ENCODE measurements at regions not wholly inside any gene's neighbourhood (a gene's known extent, or its start where the extent isn't known, plus 50 kb on each side); places are given as distances from the start of the nearest gene placed in this dataset.

DNA sequence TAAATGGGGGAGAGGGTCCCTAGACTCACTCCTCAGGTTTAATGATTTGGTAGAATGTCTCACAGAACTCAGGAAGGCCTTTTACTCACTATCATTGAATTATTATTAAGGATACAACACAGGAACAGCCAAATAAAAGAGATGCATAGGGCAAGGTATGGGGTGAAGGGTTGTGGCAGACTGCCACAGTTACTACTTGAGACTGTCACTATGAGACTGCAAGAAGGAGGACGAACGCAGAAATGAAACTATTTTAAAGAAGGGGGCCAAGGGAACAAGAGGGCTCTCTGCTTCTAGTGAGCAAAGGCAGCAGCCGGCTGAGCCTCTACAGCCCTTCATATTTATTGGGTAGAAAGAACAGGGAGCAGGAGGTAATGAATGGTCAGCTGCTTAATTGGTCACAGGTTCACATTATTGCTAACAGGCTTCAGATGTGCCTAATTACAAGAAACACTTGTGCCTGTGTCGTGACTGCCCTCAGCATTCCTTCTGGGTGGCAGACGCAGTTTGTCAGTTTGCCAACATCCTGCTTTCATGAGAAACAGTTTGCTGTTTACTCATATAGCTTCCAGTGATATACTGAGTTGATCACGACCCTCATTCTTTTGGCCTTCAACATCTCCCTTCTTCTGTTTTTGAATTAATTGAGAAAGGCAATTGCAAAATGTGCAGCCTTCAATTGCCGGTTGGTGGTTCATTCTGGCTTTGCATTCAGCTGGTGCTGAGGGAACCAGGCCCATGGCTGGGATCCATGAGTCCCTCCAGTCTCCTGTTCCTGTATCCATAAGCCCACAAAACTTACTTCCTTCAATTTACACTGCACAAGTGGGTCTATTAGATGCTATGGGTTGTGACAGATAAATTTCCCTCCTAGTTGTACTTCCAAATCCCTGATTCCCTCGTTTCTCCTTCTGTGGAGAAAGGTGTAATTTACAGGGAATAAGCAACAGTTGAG, 82.8 kb upstream of the PLEKHG7 start:
- TF ChIP-seq TRIM28 (IDR thresholded peaks at IDR 0.05; ENCODE audit: borderline replicate concordance, low read length) (no peak), ZNF121 (tag by site-specific recombination; IDR thresholded peaks at IDR 0.05) (no peak), ZNF658 (tag by site-specific recombination; IDR thresholded peaks at IDR 0.05) (no peak), ZNF776 (tag by site-specific recombination; IDR thresholded peaks at IDR 0.05; ENCODE audit: borderline replicate concordance) (no peak), HOXA7 (CRISPR knock-in tag; IDR thresholded peaks at IDR 0.05; ENCODE audit: borderline replicate concordance) (no peak), ZNF510 (tag by site-specific recombination; IDR thresholded peaks at IDR 0.05; ENCODE audit: insufficient replicate concordance) (no peak), ZNF76 (tag by site-specific recombination; IDR thresholded peaks at IDR 0.05; ENCODE audit: borderline replicate concordance, low read depth) (no peak)
- TF ChIP-seq, protein P1, sequence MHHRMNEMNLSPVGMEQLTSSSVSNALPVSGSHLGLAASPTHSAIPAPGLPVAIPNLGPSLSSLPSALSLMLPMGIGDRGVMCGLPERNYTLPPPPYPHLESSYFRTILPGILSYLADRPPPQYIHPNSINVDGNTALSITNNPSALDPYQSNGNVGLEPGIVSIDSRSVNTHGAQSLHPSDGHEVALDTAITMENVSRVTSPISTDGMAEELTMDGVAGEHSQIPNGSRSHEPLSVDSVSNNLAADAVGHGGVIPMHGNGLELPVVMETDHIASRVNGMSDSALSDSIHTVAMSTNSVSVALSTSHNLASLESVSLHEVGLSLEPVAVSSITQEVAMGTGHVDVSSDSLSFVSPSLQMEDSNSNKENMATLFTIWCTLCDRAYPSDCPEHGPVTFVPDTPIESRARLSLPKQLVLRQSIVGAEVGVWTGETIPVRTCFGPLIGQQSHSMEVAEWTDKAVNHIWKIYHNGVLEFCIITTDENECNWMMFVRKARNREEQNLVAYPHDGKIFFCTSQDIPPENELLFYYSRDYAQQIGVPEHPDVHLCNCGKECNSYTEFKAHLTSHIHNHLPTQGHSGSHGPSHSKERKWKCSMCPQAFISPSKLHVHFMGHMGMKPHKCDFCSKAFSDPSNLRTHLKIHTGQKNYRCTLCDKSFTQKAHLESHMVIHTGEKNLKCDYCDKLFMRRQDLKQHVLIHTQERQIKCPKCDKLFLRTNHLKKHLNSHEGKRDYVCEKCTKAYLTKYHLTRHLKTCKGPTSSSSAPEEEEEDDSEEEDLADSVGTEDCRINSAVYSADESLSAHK (tag by site-specific recombination; IDR thresholded peaks at IDR 0.05) = no peak
- TF ChIP-seq, protein P2, sequence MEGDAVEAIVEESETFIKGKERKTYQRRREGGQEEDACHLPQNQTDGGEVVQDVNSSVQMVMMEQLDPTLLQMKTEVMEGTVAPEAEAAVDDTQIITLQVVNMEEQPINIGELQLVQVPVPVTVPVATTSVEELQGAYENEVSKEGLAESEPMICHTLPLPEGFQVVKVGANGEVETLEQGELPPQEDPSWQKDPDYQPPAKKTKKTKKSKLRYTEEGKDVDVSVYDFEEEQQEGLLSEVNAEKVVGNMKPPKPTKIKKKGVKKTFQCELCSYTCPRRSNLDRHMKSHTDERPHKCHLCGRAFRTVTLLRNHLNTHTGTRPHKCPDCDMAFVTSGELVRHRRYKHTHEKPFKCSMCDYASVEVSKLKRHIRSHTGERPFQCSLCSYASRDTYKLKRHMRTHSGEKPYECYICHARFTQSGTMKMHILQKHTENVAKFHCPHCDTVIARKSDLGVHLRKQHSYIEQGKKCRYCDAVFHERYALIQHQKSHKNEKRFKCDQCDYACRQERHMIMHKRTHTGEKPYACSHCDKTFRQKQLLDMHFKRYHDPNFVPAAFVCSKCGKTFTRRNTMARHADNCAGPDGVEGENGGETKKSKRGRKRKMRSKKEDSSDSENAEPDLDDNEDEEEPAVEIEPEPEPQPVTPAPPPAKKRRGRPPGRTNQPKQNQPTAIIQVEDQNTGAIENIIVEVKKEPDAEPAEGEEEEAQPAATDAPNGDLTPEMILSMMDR (tag by site-specific recombination; IDR thresholded peaks at IDR 0.05) = no peak
- TF ChIP-seq, protein P3, sequence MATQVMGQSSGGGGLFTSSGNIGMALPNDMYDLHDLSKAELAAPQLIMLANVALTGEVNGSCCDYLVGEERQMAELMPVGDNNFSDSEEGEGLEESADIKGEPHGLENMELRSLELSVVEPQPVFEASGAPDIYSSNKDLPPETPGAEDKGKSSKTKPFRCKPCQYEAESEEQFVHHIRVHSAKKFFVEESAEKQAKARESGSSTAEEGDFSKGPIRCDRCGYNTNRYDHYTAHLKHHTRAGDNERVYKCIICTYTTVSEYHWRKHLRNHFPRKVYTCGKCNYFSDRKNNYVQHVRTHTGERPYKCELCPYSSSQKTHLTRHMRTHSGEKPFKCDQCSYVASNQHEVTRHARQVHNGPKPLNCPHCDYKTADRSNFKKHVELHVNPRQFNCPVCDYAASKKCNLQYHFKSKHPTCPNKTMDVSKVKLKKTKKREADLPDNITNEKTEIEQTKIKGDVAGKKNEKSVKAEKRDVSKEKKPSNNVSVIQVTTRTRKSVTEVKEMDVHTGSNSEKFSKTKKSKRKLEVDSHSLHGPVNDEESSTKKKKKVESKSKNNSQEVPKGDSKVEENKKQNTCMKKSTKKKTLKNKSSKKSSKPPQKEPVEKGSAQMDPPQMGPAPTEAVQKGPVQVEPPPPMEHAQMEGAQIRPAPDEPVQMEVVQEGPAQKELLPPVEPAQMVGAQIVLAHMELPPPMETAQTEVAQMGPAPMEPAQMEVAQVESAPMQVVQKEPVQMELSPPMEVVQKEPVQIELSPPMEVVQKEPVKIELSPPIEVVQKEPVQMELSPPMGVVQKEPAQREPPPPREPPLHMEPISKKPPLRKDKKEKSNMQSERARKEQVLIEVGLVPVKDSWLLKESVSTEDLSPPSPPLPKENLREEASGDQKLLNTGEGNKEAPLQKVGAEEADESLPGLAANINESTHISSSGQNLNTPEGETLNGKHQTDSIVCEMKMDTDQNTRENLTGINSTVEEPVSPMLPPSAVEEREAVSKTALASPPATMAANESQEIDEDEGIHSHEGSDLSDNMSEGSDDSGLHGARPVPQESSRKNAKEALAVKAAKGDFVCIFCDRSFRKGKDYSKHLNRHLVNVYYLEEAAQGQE (tag by site-specific recombination; IDR thresholded peaks at IDR 0.05) = no peak
- TF ChIP-seq, protein P4, sequence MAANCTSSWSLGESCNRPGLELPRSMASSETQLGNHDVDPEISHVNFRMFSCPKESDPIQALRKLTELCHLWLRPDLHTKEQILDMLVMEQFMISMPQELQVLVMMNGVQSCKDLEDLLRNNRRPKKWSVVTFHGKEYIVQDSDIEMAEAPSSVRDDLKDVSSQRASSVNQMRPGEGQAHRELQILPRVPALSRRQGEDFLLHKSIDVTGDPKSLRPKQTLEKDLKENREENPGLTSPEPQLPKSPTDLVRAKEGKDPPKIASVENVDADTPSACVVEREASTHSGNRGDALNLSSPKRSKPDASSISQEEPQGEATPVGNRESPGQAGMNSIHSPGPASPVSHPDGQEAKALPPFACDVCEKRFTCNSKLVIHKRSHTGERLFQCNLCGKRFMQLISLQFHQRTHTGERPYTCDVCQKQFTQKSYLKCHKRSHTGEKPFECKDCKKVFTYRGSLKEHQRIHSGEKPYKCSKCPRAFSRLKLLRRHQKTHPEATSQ (tag by site-specific recombination; IDR thresholded peaks at IDR 0.05) = no peak
- TF ChIP-seq, protein P5, sequence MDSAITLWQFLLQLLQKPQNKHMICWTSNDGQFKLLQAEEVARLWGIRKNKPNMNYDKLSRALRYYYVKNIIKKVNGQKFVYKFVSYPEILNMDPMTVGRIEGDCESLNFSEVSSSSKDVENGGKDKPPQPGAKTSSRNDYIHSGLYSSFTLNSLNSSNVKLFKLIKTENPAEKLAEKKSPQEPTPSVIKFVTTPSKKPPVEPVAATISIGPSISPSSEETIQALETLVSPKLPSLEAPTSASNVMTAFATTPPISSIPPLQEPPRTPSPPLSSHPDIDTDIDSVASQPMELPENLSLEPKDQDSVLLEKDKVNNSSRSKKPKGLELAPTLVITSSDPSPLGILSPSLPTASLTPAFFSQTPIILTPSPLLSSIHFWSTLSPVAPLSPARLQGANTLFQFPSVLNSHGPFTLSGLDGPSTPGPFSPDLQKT (IDR thresholded peaks at IDR 0.05; ENCODE audit: borderline replicate concordance, low read depth, low read length) = no peak
